ENCODE measurements at regions not wholly inside any gene's neighbourhood (a gene's known extent, or its start where the extent isn't known, plus 50 kb on each side); places are given as distances from the start of the nearest gene placed in this dataset.
"Not testable (repeated sequence)": the region's sequence is repeated elsewhere in the genome, so short reads cannot be mapped to it uniquely, and the experiment has no call there.

GRCh38 chr20:47941869-47942268 lies 156.6 kb upstream of the SULF2 start:
- DNase-seq (ENCODE audit: low spot score), result no peak

- DNase-seq (ENCODE audit: low spot score), result no peak
Observed at GRCh38 chr20:47940101-47940813, 155.0 kb upstream of the SULF2 start.

GRCh38 chr20:47936612-47937011 lies 151.3 kb upstream of the SULF2 start:
- no peak for DNase-seq (ENCODE audit: low spot score)

- DNase-seq (ENCODE audit: low spot score), result no peak
Observed at GRCh38 chr20:47934761-47935160, 149.5 kb upstream of the SULF2 start.

- DNase-seq (ENCODE audit: low spot score), result no peak
Observed at GRCh38 chr20:47931443-47931842, 146.2 kb upstream of the SULF2 start.

- no peak for DNase-seq (ENCODE audit: low spot score)
Observed at GRCh38 chr20:47931002-47931401, 145.7 kb upstream of the SULF2 start.

- peak; percentile 68 for DNase-seq (ENCODE audit: low spot score)
Observed at GRCh38 chr20:47929368-47930115, 144.3 kb upstream of the SULF2 start.

- no peak for DNase-seq (ENCODE audit: low spot score)
Observed at GRCh38 chr20:47927944-47928343, 142.7 kb upstream of the SULF2 start.

- peak; percentile 20 for DNase-seq (ENCODE audit: low spot score)
Observed at GRCh38 chr20:47927385-47927851, 142.1 kb upstream of the SULF2 start.

GRCh38 chr20:47926731-47927130 lies 141.4 kb upstream of the SULF2 start:
- DNase-seq (ENCODE audit: low spot score), result no peak

GRCh38 chr20:47925593-47925992 lies 140.3 kb upstream of the SULF2 start:
- no peak for DNase-seq (ENCODE audit: low spot score)

- peak; percentile 48 for DNase-seq (ENCODE audit: low spot score)
Observed at GRCh38 chr20:47922269-47922668, 137.0 kb upstream of the SULF2 start.

- DNase-seq (ENCODE audit: low spot score), result peak; percentile 74
Observed at GRCh38 chr20:47921829-47922228, 136.5 kb upstream of the SULF2 start.

GRCh38 chr20:47921408-47921807 lies 136.1 kb upstream of the SULF2 start:
- peak; percentile 39 for DNase-seq (ENCODE audit: low spot score)

- no peak for DNase-seq (ENCODE audit: low spot score)
Observed at GRCh38 chr20:47917549-47918070, 132.3 kb upstream of the SULF2 start.

GRCh38 chr20:47915495-47915894 lies 130.2 kb upstream of the SULF2 start:
- no peak for DNase-seq (ENCODE audit: low spot score)

GRCh38 chr20:47914792-47915191 lies 129.5 kb upstream of the SULF2 start:
- DNase-seq (ENCODE audit: low spot score), result no peak

GRCh38 chr20:47912786-47913501 lies 127.7 kb upstream of the SULF2 start:
- DNase-seq (ENCODE audit: low spot score), result not testable (repeated sequence)

- DNase-seq (ENCODE audit: low spot score), result not testable (repeated sequence)
Observed at GRCh38 chr20:47912165-47912564, 126.9 kb upstream of the SULF2 start.

- DNase-seq (ENCODE audit: low spot score), result not testable (repeated sequence)
Observed at GRCh38 chr20:47909696-47910369, 124.6 kb upstream of the SULF2 start.

- DNase-seq (ENCODE audit: low spot score), result peak; percentile 12
Observed at GRCh38 chr20:47908361-47909035, 123.2 kb upstream of the SULF2 start.
